SU-DHL-6 (cell line): ENCODE measurements at regions not wholly inside any gene's neighbourhood (a gene's known extent, or its start where the extent isn't known, plus 50 kb on each side); places are given as distances from the start of the nearest gene placed in this dataset.
"Not testable (repeated sequence)": the region's sequence is repeated elsewhere in the genome, so short reads cannot be mapped to it uniquely, and the experiment has no call there.

Source experiments
- H2AFZ ChIP-seq: fragments of 200-600 bp; sonication (generic); 2 replicates; pipeline ENCODE4 v1.6.1; 2014; ENCODE audit warnings: low read depth, mild to moderate bottlenecking, moderate library complexity, mixed read lengths, antibody characterized with exemption, low read length; ENCODE audit not compliant: severe bottlenecking
- H3F3A ChIP-seq: fragments of 200-600 bp; shearing (Covaris generic); 2 replicates; pipeline ENCODE4 v1.6.0; 2016; ENCODE audit warnings: antibody characterized with exemption, mild to moderate bottlenecking; ENCODE audit not compliant: insufficient read depth
- H3K27ac ChIP-seq: fragments of 200-600 bp; sonication (generic); 2 replicates; pipeline ENCODE4 v1.5.1; 2016; ENCODE audit warnings: low read depth, mild to moderate bottlenecking, low read length, moderate library complexity, mixed read lengths
- H3K27me3 ChIP-seq: fragments of 200-600 bp; sonication (generic), shearing (Covaris generic); 2 replicates; pipeline ENCODE4 v1.6.0; 2014; ENCODE audit warnings: mild to moderate bottlenecking, low read length
- H3K36me3 ChIP-seq: fragments of 200-600 bp; sonication (generic); 2 replicates; pipeline ENCODE4 v1.6.1; 2014; ENCODE audit warnings: mild to moderate bottlenecking, low read length, mixed read lengths
- H3K4me2 ChIP-seq: fragments of 300-600, 200-600 bp; shearing (Covaris generic), sonication (generic); 2 replicates; pipeline ENCODE4 v1.6.0; 2014; ENCODE audit warnings: low read length, low read depth, mild to moderate bottlenecking; ENCODE audit not compliant: poor library complexity, severe bottlenecking
- H3K4me3 ChIP-seq: fragments of 200-600 bp; sonication (generic); 2 replicates; pipeline ENCODE4 v1.5.1; 2014; ENCODE audit warnings: antibody characterized with exemption, low read length, mild to moderate bottlenecking, mixed read lengths; ENCODE audit not compliant: insufficient read depth, poor library complexity, severe bottlenecking
- H3K79me2 ChIP-seq: fragments of 200-600 bp; sonication (generic); 2 replicates; pipeline ENCODE4 v1.6.1; 2014; ENCODE audit warnings: mild to moderate bottlenecking, low read length, moderate library complexity; ENCODE audit not compliant: insufficient read depth
- H3K9ac ChIP-seq: fragments of 200-600 bp; sonication (generic); 2 replicates; pipeline ENCODE4 v1.7.0; 2014; ENCODE audit warnings: mild to moderate bottlenecking, low read length
- H3K9me2 ChIP-seq: fragments of 200-600 bp; sonication (generic); replicated peaks from 2 replicates; pipeline ENCODE4 v1.6.1; 2014; ENCODE audit warnings: low read length; ENCODE audit not compliant: insufficient read depth
- H3K9me3 ChIP-seq: fragments of 200-600 bp; sonication (generic); 2 replicates; pipeline ENCODE4 v1.6.1; 2014; ENCODE audit warnings: low read length, mixed read lengths; ENCODE audit not compliant: insufficient read depth
- H4K20me1 ChIP-seq: fragments of 200-600 bp; sonication (generic); 2 replicates; pipeline ENCODE4 v1.6.1; 2014; ENCODE audit warnings: low read depth, mild to moderate bottlenecking, antibody characterized with exemption, low read length, moderate library complexity, mixed read lengths
- CTCF ChIP-seq: fragments of 200-600 bp; sonication (generic); IDR thresholded peaks from one replicate; pipeline ENCODE4 v1.5.1; 2017; ENCODE audit warnings: antibody characterized with exemption, mild to moderate bottlenecking, low read length, moderate library complexity; ENCODE audit not compliant: insufficient read depth, poor library complexity, severe bottlenecking
- EZH2phosphoT487 ChIP-seq: fragments of 200-600 bp; sonication (generic), shearing (Covaris generic); conservative IDR thresholded peaks from 2 replicates; pipeline ENCODE4 v1.6.1; 2018; ENCODE audit warnings: mild to moderate bottlenecking, antibody characterized with exemption, low read length, moderate library complexity, mixed read lengths

- H3K36me3 ChIP-seq: no peaks in the 10 kb centered on the region
- H4K20me1 ChIP-seq: no peaks in the 10 kb centered on the region
- no peak overlapping the region for H3K27ac ChIP-seq
- no peaks in the 10 kb centered on the region for H3K9me3 ChIP-seq
- H3F3A ChIP-seq: no peaks in the 10 kb centered on the region
- H2AFZ ChIP-seq: no peak overlapping the region
- no peaks in the 10 kb centered on the region for H3K9me2 ChIP-seq
- no peak overlapping the region for H3K4me3 ChIP-seq
- no peak overlapping the region for H3K9ac ChIP-seq
- H3K79me2 ChIP-seq: no peaks in the 10 kb centered on the region
- H3K27me3 ChIP-seq: no peaks in the 10 kb centered on the region
- no peak overlapping the region for H3K4me2 ChIP-seq
- TF ChIP-seq CTCF: no peak
- no peak for TF ChIP-seq EZH2phosphoT487
Measured at GRCh38 chr1:56094168-56094567, 485.2 kb downstream of the PLPP3 start.

- Histone ChIP-seq H3K27ac (no peak overlapping the region), H3K27me3 (no peaks in the 10 kb centered on the region), H3K9me2 (no peaks in the 10 kb centered on the region), H3K4me2 (no peak overlapping the region), H3K9ac (no peak overlapping the region), H3F3A (no peaks in the 10 kb centered on the region), H3K9me3 (no peaks in the 10 kb centered on the region), H3K4me3 (no peak overlapping the region), H2AFZ (no peak overlapping the region), H3K79me2 (no peaks in the 10 kb centered on the region), H3K36me3 (no peaks in the 10 kb centered on the region), H4K20me1 (no peaks in the 10 kb centered on the region)
- TF ChIP-seq EZH2phosphoT487: no peak
- no peak for TF ChIP-seq CTCF
Measured at GRCh38 chr1:56092684-56093570, 486.4 kb downstream of the PLPP3 start.

GRCh38 chr1:56089826-56090225 lies 489.5 kb downstream of the PLPP3 start:
- H3K27me3 ChIP-seq, H3K79me2 ChIP-seq, H4K20me1 ChIP-seq, H3K4me2 ChIP-seq, H3K36me3 ChIP-seq, H3K27ac ChIP-seq, H3K9ac ChIP-seq, H3K9me2 ChIP-seq, H3K9me3 ChIP-seq, H3F3A ChIP-seq, H2AFZ ChIP-seq, H3K4me3 ChIP-seq: not testable (repeated sequence)

- Histone ChIP-seq H2AFZ (no peak overlapping the region), H3K27ac (no peak overlapping the region), H3K9ac (no peak overlapping the region), H3K4me2 (no peak overlapping the region), H3K9me2 (no peaks in the 10 kb centered on the region), H4K20me1 (no peaks in the 10 kb centered on the region), H3K9me3 (no peaks in the 10 kb centered on the region), H3K4me3 (no peak overlapping the region), H3K27me3 (no peaks in the 10 kb centered on the region), H3F3A (no peaks in the 10 kb centered on the region), H3K79me2 (no peaks in the 10 kb centered on the region), H3K36me3 (no peaks in the 10 kb centered on the region)
- no peak for TF ChIP-seq CTCF
- TF ChIP-seq EZH2phosphoT487: no peak
Measured at GRCh38 chr1:56084246-56084645, 495.1 kb downstream of the PLPP3 start.
